D721Med (cell line): ENCODE measurements at regions not wholly inside any gene's neighbourhood (a gene's known extent, or its start where the extent isn't known, plus 50 kb on each side); places are given as distances from the start of the nearest gene placed in this dataset.

Experiments used
- DNase-seq: peaks from one replicate; pipeline ENCODE4 v3.0.0; 2011; ENCODE audit warnings: low spot score; ENCODE audit not compliant: insufficient read length
- FAIRE-seq: peaks from 2 replicates; lab custom pipeline; 2011; peaks lifted over from hg19 to GRCh38; lab: Jason Lieb, UNC
- TF ChIP-seq, protein P1 (sequence below): IDR thresholded peaks from 2 replicates; pipeline ENCODE4 v1.5.1; 2012; ENCODE audit warnings: mild to moderate bottlenecking, control low read depth; ENCODE audit not compliant: insufficient read depth; ENCODE audit errors: missing control alignments

DNA sequence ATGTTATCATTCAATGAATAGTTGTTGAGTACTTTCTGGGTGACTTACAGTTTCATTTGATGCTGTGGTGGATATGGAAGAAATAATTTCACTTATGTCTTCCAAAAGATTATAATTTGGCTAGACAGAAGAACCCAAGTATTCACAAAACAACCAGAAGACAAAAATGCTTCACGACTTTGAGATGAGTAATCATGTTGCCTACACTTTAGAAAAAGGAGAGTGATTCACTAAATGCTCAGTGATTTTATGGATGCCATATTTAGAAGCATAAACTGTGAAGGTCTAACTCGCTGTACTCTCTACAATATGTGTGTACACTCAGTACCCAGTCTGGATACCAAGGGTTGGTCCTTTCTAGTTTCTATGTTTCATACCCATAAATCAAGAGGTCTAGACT lies 101.3 kb upstream of the E2F7 start:
- DNase-seq (no peak), FAIRE-seq (no peak)
- TF ChIP-seq, protein P1, sequence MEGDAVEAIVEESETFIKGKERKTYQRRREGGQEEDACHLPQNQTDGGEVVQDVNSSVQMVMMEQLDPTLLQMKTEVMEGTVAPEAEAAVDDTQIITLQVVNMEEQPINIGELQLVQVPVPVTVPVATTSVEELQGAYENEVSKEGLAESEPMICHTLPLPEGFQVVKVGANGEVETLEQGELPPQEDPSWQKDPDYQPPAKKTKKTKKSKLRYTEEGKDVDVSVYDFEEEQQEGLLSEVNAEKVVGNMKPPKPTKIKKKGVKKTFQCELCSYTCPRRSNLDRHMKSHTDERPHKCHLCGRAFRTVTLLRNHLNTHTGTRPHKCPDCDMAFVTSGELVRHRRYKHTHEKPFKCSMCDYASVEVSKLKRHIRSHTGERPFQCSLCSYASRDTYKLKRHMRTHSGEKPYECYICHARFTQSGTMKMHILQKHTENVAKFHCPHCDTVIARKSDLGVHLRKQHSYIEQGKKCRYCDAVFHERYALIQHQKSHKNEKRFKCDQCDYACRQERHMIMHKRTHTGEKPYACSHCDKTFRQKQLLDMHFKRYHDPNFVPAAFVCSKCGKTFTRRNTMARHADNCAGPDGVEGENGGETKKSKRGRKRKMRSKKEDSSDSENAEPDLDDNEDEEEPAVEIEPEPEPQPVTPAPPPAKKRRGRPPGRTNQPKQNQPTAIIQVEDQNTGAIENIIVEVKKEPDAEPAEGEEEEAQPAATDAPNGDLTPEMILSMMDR: no peak

DNA sequence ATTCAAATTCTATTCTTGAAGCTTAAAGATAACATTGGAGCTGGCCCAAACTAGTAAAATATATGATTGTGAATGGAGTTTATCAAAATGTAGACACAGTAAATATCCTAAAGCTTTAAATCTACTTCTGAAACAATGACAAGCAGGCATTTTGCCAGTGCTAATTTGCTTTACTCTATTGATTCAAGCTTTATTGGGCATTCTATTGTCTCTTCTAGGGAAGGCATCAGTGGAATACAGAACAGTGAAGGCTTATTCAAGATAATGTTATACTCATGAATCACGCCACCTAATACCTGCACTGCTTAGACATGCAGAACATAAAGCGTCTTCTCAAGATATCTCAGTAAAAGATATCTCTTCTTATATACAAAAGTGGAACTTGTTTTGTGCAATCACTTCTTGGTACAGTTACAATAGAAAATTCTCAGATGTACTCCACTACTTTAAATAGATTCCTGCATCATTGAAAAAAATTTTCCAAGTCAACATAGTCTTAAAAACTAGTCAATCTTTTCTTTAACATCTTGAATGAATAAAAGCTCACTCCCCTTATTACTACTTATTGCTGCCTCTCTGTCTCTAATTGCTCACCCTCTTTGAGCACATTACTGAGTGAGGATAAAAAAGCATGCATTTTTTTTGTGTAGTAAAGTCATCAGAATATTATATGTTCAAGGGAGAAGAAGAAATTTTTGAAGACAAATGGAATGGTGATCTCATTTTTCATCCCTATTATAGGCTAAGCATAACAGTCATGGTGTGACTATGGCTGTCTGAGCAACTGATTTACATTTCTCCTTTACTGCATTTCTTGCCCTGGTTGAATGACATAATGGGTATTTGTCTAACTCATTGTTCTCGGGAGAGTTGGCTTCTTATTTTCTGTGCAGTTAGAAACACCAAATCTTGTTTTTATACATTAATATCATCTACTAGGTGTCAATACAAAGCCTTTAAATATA lies 98.0 kb upstream of the E2F7 start:
- FAIRE-seq (no peak), DNase-seq (no peak)
- TF ChIP-seq, protein P1: no peak

DNA sequence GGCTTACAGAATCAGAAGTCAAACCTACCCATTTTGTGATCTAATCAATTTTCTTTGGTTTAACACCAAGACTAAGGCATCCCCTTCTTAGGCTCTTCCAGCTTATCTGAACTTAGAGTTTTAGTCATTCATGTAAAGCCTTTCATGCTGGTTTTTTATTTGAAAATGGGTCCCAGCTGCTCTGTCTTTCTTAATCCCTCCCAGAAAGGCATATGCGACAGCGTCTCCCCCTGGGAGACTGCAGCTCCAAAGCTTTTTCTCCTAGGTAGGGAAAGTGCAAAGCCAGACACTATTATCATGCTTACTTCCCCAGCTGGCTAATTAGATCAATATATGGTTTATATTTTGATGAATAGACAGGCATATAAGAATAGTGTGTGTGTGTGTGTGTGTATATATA lies 96.6 kb upstream of the E2F7 start:
- peak; percentile 15 for DNase-seq
- TF ChIP-seq, protein P1: peak; percentile 32
- FAIRE-seq: peak; percentile 96

DNA sequence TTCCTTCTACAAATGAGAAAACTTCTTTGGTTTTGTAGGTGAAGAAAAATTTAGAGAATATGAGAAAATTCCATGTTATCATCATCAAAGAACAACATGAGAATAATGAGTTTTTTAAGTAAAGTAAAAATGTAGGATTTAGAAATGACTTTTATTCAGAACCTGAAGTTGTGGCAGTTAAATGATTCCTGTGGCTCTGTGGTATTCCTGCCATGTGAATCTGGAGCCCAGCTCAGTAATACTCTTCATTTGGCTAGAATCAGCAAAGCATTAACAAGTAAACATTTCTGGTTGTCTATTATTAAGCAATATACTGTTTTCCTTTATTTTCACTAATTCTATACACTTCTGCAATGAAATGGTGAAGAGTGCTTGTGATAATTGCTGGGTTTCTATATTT lies 95.6 kb upstream of the E2F7 start:
- TF ChIP-seq, protein P1: no peak
- FAIRE-seq: no peak

DNA sequence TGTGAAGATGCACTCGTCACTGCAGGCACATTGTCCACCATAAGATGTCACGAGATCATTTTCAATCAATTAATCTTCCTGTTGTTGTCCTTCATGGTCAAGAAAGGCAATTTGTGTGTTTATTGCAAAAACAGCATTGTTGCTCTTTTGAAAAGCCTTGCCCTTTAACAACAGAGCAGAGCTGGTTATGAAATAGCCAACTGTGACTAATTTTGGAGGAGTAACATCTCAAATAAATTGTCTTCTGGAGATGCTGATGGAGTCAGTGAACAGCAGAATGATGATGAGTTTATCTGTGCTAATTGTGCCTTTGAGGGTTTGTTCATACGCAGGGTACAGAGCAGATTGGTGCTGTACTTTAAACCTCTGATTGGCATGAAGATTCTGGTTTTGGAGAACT lies 88.3 kb upstream of the E2F7 start:
- TF ChIP-seq, protein P1: no peak
- FAIRE-seq: no peak
- no peak for DNase-seq

More for the DNA sequence above, 95.6 kb upstream of the E2F7 start:
- no peak for DNase-seq

DNA sequence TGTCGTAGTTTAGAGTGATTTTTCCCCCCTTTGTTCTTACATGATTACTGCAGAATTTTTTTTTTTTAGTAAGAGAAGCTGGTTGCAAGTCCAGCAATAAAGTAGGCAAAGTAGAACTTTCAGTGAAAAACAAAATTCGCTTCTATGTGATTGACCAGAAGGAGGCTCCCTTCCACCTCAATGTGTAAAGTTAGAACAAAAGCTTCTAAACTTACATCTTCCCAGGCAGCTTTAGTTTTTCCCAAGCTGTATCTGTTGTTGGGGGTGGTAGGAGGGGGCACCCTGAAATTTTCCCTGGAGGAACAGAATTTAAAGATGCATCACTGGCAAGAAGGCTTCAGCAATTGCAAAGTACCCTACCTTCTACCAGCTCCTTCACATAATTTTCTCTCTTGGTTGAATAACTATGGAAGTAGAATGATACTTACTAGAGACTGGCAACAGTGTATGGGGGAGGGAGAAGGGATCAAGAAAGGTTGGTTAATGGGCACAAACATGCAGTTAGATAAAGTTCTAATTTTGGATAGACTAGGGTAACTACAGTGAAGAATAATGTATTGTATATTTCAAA lies 87.3 kb upstream of the E2F7 start:
- TF ChIP-seq, protein P1: peak; percentile 55
- no peak for DNase-seq
- FAIRE-seq: peak; percentile 35
